Spleen (tissue), 11 donors: ENCODE measurements at regions not wholly inside any gene's neighbourhood (a gene's known extent, or its start where the extent isn't known, plus 50 kb on each side); places are given as distances from the start of the nearest gene placed in this dataset.
A peak's percentile ranks its signal among the peaks of the same experiment; 100 is the strongest.

Source experiments
- DNase-seq: peaks from one replicate; pipeline ENCODE4 v3.0.0-alpha.2; 2020
- H3K27ac ChIP-seq, 8 donors: fragments of 200-600 bp; sonication (generic) in 7 of 8; 1 replicate in 4 of 8; 2 replicates in 4 of 8; pipeline versions ENCODE4 v1.5.0 to v1.8.0; 2016 to 2021; ENCODE audit warnings: inconsistent platforms in 4 of 8, mild to moderate bottlenecking in 4 of 8, moderate library complexity in 1 of 8
- H3K27me3 ChIP-seq, 7 donors: fragments of 200-600 bp; sonication (generic) in 6 of 7; replicated peaks in 1 of 7; 1 replicate in 4 of 7; 2 replicates in 3 of 7; pipeline versions ENCODE4 v1.5.0 to v1.8.0; 2016 to 2021; ENCODE audit warnings: inconsistent platforms in 3 of 7, mild to moderate bottlenecking in 1 of 7
- H3K36me3 ChIP-seq, 6 donors: fragments of 200-600 bp; sonication (generic) in 5 of 6; 1 replicate in 4 of 6; 2 replicates in 2 of 6; pipeline versions ENCODE4 v1.5.0 to v1.8.0; 2016 to 2021; ENCODE audit warnings: inconsistent platforms in 2 of 6
- H3K4me1 ChIP-seq, 6 donors: fragments of 200-600 bp; sonication (generic) in 5 of 6; 1 replicate in 3 of 6; 2 replicates in 3 of 6; pipeline versions ENCODE4 v1.5.0 to v1.8.0; 2016 to 2021; ENCODE audit warnings: inconsistent platforms in 3 of 6
- H3K4me3 ChIP-seq, 8 donors: fragments of 200-600 bp; sonication (generic) in 7 of 8; 1 replicate in 4 of 8; 2 replicates in 4 of 8; pipeline versions ENCODE4 v1.5.0 to v1.8.0; 2016 to 2021; ENCODE audit warnings: inconsistent platforms in 4 of 8, mild to moderate bottlenecking in 4 of 8, moderate library complexity in 2 of 8
- H3K9me3 ChIP-seq, 8 donors: fragments of 200-600 bp; sonication (generic) in 7 of 8; 1 replicate in 4 of 8; 2 replicates in 4 of 8; pipeline versions ENCODE4 v1.5.0 to v1.8.0; 2016 to 2021; ENCODE audit warnings: inconsistent platforms in 4 of 8
- POLR2A ChIP-seq, 3 donors: fragments of 450-650 bp; IDR thresholded peaks; one replicate each; pipeline ENCODE4 v1.5.1; 2017; ENCODE audit warnings: antibody characterized with exemption in 3 of 3, mild to moderate bottlenecking in 1 of 3
- POLR2AphosphoS5 ChIP-seq, 3 donors: sonication (generic); formaldehyde crosslinking; IDR thresholded peaks; one replicate each; pipeline ENCODE4 v1.5.1; 2017; ENCODE audit warnings: antibody characterized with exemption in 3 of 3
- WGBS, 5 donors: extraction: QIAGEN DNeasy Blood & Tissue Kit in 3 of 5; methylation state at CpG; one replicate each; pipeline versions ENCODE4 v1.1.5 to v1.1.7; 2013 to 2018; 5-methylcytosine and 5-hydroxymethylcytosine counted together
- intact Hi-C: fragments of 100-400 bp; cut with DNase I; formaldehyde crosslinking; loops from one replicate; pipeline ENCODE4 v1.15.0; 2023; ENCODE audit warnings: low total_unique reads
- TF ChIP-seq, protein P1 (sequence below), 11 experiments: fragments of 200-600 bp in 7 of 11; fragments of 450-650 bp in 4 of 11; sonication (generic) in 4 of 11; IDR thresholded peaks in 8 of 11; conservative IDR thresholded peaks in 3 of 11; 1 replicate in 7 of 11; 2 replicates in 4 of 11; pipeline versions ENCODE4 v1.4.0 to v1.8.0; 2016 to 2021; ENCODE audit warnings: antibody characterized with exemption in 11 of 11, inconsistent platforms in 4 of 11, mild to moderate bottlenecking in 1 of 11
- donor health status: healthy with polysubstance abuse.
- donor health status: DM: no; HTN: no; CAD: no; lungs with moderate emphysema.
- donor health status: DM: no; HTN: no; CAD: no.
- donor health status: Bipolar disorder and iron deficiency.
- donor health status: healthy.
- donor health status: DM: no; HTN: no; CAD: no.
- donor health status: DM: yes; HTN: yes; CAD: no.

- 86 to 94% (median 91%) methylated on average over 2 of the region's 2 CpGs for WGBS, 5 donors
- intact Hi-C loops: no loop called here
- no peak overlapping the region for H3K27ac ChIP-seq
- no peaks in the 10 kb centered on the region for H3K36me3 ChIP-seq
- no peak overlapping the region for H3K4me3 ChIP-seq
- TF ChIP-seq, protein P1, sequence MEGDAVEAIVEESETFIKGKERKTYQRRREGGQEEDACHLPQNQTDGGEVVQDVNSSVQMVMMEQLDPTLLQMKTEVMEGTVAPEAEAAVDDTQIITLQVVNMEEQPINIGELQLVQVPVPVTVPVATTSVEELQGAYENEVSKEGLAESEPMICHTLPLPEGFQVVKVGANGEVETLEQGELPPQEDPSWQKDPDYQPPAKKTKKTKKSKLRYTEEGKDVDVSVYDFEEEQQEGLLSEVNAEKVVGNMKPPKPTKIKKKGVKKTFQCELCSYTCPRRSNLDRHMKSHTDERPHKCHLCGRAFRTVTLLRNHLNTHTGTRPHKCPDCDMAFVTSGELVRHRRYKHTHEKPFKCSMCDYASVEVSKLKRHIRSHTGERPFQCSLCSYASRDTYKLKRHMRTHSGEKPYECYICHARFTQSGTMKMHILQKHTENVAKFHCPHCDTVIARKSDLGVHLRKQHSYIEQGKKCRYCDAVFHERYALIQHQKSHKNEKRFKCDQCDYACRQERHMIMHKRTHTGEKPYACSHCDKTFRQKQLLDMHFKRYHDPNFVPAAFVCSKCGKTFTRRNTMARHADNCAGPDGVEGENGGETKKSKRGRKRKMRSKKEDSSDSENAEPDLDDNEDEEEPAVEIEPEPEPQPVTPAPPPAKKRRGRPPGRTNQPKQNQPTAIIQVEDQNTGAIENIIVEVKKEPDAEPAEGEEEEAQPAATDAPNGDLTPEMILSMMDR (IDR thresholded peaks at IDR 0.05 in 8 of 11, conservative IDR thresholded peaks at IDR 0.05 in 3 of 11): no peak
- TF ChIP-seq POLR2AphosphoS5 (IDR thresholded peaks at IDR 0.05) (no peak), POLR2A (IDR thresholded peaks at IDR 0.05) (no peak)
- peaks cover 0 to 85% (median 48%) of the 10 kb centered on the region in 6 donors for H3K4me1 ChIP-seq
- H3K9me3 ChIP-seq: no peaks in the 10 kb centered on the region
- no peaks in the 10 kb centered on the region for H3K27me3 ChIP-seq
- DNase-seq: no peak
Measured at GRCh38 chr15:31258260-31258659, 68.4 kb upstream of the KLF13 start.

- H3K9me3 ChIP-seq: no peaks in the 10 kb centered on the region
- DNase-seq: no peak
- intact Hi-C loops: no loop called here
- 84 to 96% (median 88%) methylated on average over 1 of the region's 1 CpG for WGBS, 5 donors
- H3K4me3 ChIP-seq: no peak overlapping the region
- peaks cover 0 to 89% (median 57%) of the 10 kb centered on the region in 6 donors for H3K4me1 ChIP-seq
- no peaks in the 10 kb centered on the region for H3K36me3 ChIP-seq
- no peaks in the 10 kb centered on the region for H3K27me3 ChIP-seq
- TF ChIP-seq POLR2A (IDR thresholded peaks at IDR 0.05) (no peak), POLR2AphosphoS5 (IDR thresholded peaks at IDR 0.05) (no peak)
- TF ChIP-seq, protein P1 (IDR thresholded peaks at IDR 0.05 in 8 of 11, conservative IDR thresholded peaks at IDR 0.05 in 3 of 11): no peak
- H3K27ac ChIP-seq: peak overlapping the region in 1 of 8 donors; percentile 98
Measured at GRCh38 chr15:31259562-31260252, 66.9 kb upstream of the KLF13 start.

DNA sequence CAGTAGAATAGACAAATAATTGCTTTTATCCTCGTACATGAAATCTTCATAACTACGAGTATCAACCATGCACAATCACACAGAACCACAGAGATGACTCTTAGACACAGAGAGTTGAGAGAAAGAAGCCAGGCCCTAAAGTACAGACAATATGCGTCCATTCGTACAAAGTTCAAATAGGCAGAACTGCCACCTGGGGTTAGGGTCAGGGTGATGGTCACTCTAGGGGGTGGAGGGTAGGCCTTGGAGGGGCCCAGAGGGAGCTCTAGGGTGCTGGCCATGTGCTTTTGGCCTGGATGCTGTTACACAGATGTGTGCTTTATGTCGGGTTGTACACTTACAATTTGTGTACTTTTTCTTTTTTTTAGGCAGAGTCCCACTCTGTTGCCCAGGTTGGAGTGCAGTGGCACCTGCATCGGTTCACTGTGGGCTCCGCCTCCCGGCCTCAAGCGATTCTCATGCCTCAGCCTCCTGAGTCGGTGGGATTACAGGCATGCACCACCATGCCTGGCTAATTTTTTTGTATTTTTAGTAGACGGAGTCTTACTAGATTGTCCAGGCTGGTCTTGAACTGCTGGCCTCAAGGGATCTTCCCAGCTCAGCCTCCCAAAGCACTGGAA, 65.9 kb upstream of the KLF13 start:
- 87 to 97% (median 96%) methylated on average over 11 of the region's 11 CpGs for WGBS, 5 donors
- H3K4me3 ChIP-seq: no peak overlapping the region
- H3K36me3 ChIP-seq: no peaks in the 10 kb centered on the region
- peak; percentile 54 for DNase-seq
- H3K4me1 ChIP-seq: peaks cover 2 to 89% (median 57%) of the 10 kb centered on the region in 6 donors
- no peaks in the 10 kb centered on the region for H3K27me3 ChIP-seq
- intact Hi-C loops: no loop called here
- TF ChIP-seq, protein P1 (IDR thresholded peaks at IDR 0.05 in 8 of 11, conservative IDR thresholded peaks at IDR 0.05 in 3 of 11): no peak
- TF ChIP-seq POLR2AphosphoS5 (IDR thresholded peaks at IDR 0.05) (no peak), POLR2A (IDR thresholded peaks at IDR 0.05) (no peak)
- H3K9me3 ChIP-seq: no peaks in the 10 kb centered on the region
- peak overlapping the region in 2 of 8 donors; percentile 96 to 98 for H3K27ac ChIP-seq
